ENCODE measurements at regions not wholly inside any gene's neighbourhood (a gene's known extent, or its start where the extent isn't known, plus 50 kb on each side); places are given as distances from the start of the nearest gene placed in this dataset.

- Mint-ChIP-seq H3K27me3 (no peaks in the 10 kb centered on the region), H3K4me3 (no peak overlapping the region), H3K4me1 (no peaks in the 10 kb centered on the region), H3K36me3 (ENCODE audit: low read depth) (no peaks in the 10 kb centered on the region), H3K9me3 (peaks cover 13% of the 10 kb centered on the region), H3K27ac (no peak overlapping the region)
- no peak for ATAC-seq (replicated peaks)
Observed at GRCh38 chr18:26763446-26764110, 101.9 kb downstream of the AQP4 start.

GRCh38 chr18:26757263-26758019, 108.1 kb downstream of the AQP4 start:
- ATAC-seq (replicated peaks), result no peak
- Mint-ChIP-seq H3K9me3 (peaks cover 3% of the 10 kb centered on the region), H3K36me3 (ENCODE audit: low read depth) (no peaks in the 10 kb centered on the region), H3K4me3 (no peak overlapping the region), H3K27me3 (no peaks in the 10 kb centered on the region), H3K27ac (no peak overlapping the region), H3K4me1 (no peaks in the 10 kb centered on the region)

- Mint-ChIP-seq H3K27ac (no peak overlapping the region), H3K4me3 (no peak overlapping the region), H3K36me3 (ENCODE audit: low read depth) (no peaks in the 10 kb centered on the region), H3K27me3 (no peaks in the 10 kb centered on the region), H3K4me1 (no peaks in the 10 kb centered on the region), H3K9me3 (peaks cover 2% of the 10 kb centered on the region)
- no peak for ATAC-seq (replicated peaks)
Observed at GRCh38 chr18:26756556-26756955, 109.0 kb downstream of the AQP4 start.

- ATAC-seq (replicated peaks), result no peak
- Mint-ChIP-seq H3K4me1 (no peaks in the 10 kb centered on the region), H3K4me3 (no peak overlapping the region), H3K36me3 (ENCODE audit: low read depth) (no peaks in the 10 kb centered on the region), H3K27ac (no peak overlapping the region), H3K27me3 (no peaks in the 10 kb centered on the region), H3K9me3 (no peaks in the 10 kb centered on the region)
Observed at GRCh38 chr18:26746826-26747475, 118.6 kb downstream of the AQP4 start.

GRCh38 chr18:26746398-26746797, 119.1 kb downstream of the AQP4 start:
- Mint-ChIP-seq H3K4me1 (no peaks in the 10 kb centered on the region), H3K4me3 (no peak overlapping the region), H3K9me3 (no peaks in the 10 kb centered on the region), H3K27me3 (no peaks in the 10 kb centered on the region), H3K36me3 (ENCODE audit: low read depth) (no peaks in the 10 kb centered on the region), H3K27ac (no peak overlapping the region)
- no peak for ATAC-seq (replicated peaks)

- Mint-ChIP-seq H3K9me3 (peaks cover 5% of the 10 kb centered on the region), H3K4me3 (no peak overlapping the region), H3K36me3 (ENCODE audit: low read depth) (no peaks in the 10 kb centered on the region), H3K27ac (no peak overlapping the region), H3K4me1 (no peaks in the 10 kb centered on the region), H3K27me3 (no peaks in the 10 kb centered on the region)
- no peak for ATAC-seq (replicated peaks)
Observed at GRCh38 chr18:26745288-26746181, 120.0 kb downstream of the AQP4 start.

GRCh38 chr18:26741758-26742157, 123.7 kb downstream of the AQP4 start:
- Mint-ChIP-seq H3K27ac (no peak overlapping the region), H3K4me1 (no peaks in the 10 kb centered on the region), H3K9me3 (peaks cover 5% of the 10 kb centered on the region), H3K27me3 (no peaks in the 10 kb centered on the region), H3K4me3 (no peak overlapping the region), H3K36me3 (ENCODE audit: low read depth) (no peaks in the 10 kb centered on the region)
- ATAC-seq (replicated peaks), result no peak

- Mint-ChIP-seq H3K4me1 (no peaks in the 10 kb centered on the region), H3K36me3 (ENCODE audit: low read depth) (no peaks in the 10 kb centered on the region), H3K27ac (no peak overlapping the region), H3K27me3 (no peaks in the 10 kb centered on the region), H3K4me3 (no peak overlapping the region), H3K9me3 (peaks cover 8% of the 10 kb centered on the region)
- no peak for ATAC-seq (replicated peaks)
Observed at GRCh38 chr18:26741048-26741447, 124.5 kb downstream of the AQP4 start.

- H3K9me3 Mint-ChIP-seq, result peaks cover 9% of the 10 kb centered on the region
- no peak for ATAC-seq (replicated peaks)
- no peaks in the 10 kb centered on the region for H3K27me3 Mint-ChIP-seq
- H3K36me3 Mint-ChIP-seq (ENCODE audit: low read depth), result no peaks in the 10 kb centered on the region
- H3K4me3 Mint-ChIP-seq, result no peak overlapping the region
- no peak overlapping the region for H3K27ac Mint-ChIP-seq
- H3K4me1 Mint-ChIP-seq, result no peaks in the 10 kb centered on the region
Observed at GRCh38 chr18:26740396-26740795, 125.1 kb downstream of the AQP4 start.

- H3K4me1 Mint-ChIP-seq, result no peaks in the 10 kb centered on the region
- no peak overlapping the region for H3K27ac Mint-ChIP-seq
- no peaks in the 10 kb centered on the region for H3K27me3 Mint-ChIP-seq
- peaks cover 9% of the 10 kb centered on the region for H3K9me3 Mint-ChIP-seq
- no peak for ATAC-seq (replicated peaks)
- no peak overlapping the region for H3K4me3 Mint-ChIP-seq
- H3K36me3 Mint-ChIP-seq (ENCODE audit: low read depth), result no peaks in the 10 kb centered on the region
Observed at GRCh38 chr18:26738706-26739105, 126.8 kb downstream of the AQP4 start.

- Mint-ChIP-seq H3K36me3 (ENCODE audit: low read depth) (no peaks in the 10 kb centered on the region), H3K4me1 (no peaks in the 10 kb centered on the region), H3K9me3 (peaks cover 9% of the 10 kb centered on the region), H3K27me3 (no peaks in the 10 kb centered on the region), H3K27ac (no peak overlapping the region), H3K4me3 (no peak overlapping the region)
- no peak for ATAC-seq (replicated peaks)
Observed at GRCh38 chr18:26736301-26736700, 129.2 kb downstream of the AQP4 start.

GRCh38 chr18:26734760-26735159, 130.7 kb downstream of the AQP4 start:
- Mint-ChIP-seq H3K27me3 (no peaks in the 10 kb centered on the region), H3K9me3 (peaks cover 4% of the 10 kb centered on the region), H3K4me1 (no peaks in the 10 kb centered on the region), H3K36me3 (ENCODE audit: low read depth) (no peaks in the 10 kb centered on the region), H3K27ac (no peak overlapping the region), H3K4me3 (no peak overlapping the region)
- ATAC-seq (replicated peaks), result no peak

- H3K36me3 Mint-ChIP-seq (ENCODE audit: low read depth), result no peaks in the 10 kb centered on the region
- H3K9me3 Mint-ChIP-seq, result no peaks in the 10 kb centered on the region
- no peaks in the 10 kb centered on the region for H3K27me3 Mint-ChIP-seq
- no peak overlapping the region for H3K4me3 Mint-ChIP-seq
- no peak for ATAC-seq (replicated peaks)
- no peaks in the 10 kb centered on the region for H3K4me1 Mint-ChIP-seq
- no peak overlapping the region for H3K27ac Mint-ChIP-seq
Observed at GRCh38 chr18:26729449-26729848, 136.1 kb downstream of the AQP4 start.

- no peaks in the 10 kb centered on the region for H3K9me3 Mint-ChIP-seq
- no peak overlapping the region for H3K27ac Mint-ChIP-seq
- ATAC-seq (replicated peaks), result no peak
- H3K4me1 Mint-ChIP-seq, result no peaks in the 10 kb centered on the region
- H3K36me3 Mint-ChIP-seq (ENCODE audit: low read depth), result no peaks in the 10 kb centered on the region
- H3K4me3 Mint-ChIP-seq, result no peak overlapping the region
- H3K27me3 Mint-ChIP-seq, result no peaks in the 10 kb centered on the region
Observed at GRCh38 chr18:26729008-26729407, 136.5 kb downstream of the AQP4 start.

Data from activated T-helper 17 cell treated with anti-CD3 and anti-CD28 coated beads, Interleukin-2, amount 50 U/mL, for 72 hours (primary cell).